ENCODE measurements at regions not wholly inside any gene's neighbourhood (a gene's known extent, or its start where the extent isn't known, plus 50 kb on each side); places are given as distances from the start of the nearest gene placed in this dataset.

- TF ChIP-seq POLR2A (IDR thresholded peaks at IDR 0.05; ENCODE audit: extremely low read depth, insufficient read length) (no peak), MAX (IDR thresholded peaks at IDR 0.05; ENCODE audit: low read depth, low read length) (no peak), MYC (IDR thresholded peaks at IDR 0.05; ENCODE audit: low read depth, low read length) (no peak)
- TF ChIP-seq, protein P1, sequence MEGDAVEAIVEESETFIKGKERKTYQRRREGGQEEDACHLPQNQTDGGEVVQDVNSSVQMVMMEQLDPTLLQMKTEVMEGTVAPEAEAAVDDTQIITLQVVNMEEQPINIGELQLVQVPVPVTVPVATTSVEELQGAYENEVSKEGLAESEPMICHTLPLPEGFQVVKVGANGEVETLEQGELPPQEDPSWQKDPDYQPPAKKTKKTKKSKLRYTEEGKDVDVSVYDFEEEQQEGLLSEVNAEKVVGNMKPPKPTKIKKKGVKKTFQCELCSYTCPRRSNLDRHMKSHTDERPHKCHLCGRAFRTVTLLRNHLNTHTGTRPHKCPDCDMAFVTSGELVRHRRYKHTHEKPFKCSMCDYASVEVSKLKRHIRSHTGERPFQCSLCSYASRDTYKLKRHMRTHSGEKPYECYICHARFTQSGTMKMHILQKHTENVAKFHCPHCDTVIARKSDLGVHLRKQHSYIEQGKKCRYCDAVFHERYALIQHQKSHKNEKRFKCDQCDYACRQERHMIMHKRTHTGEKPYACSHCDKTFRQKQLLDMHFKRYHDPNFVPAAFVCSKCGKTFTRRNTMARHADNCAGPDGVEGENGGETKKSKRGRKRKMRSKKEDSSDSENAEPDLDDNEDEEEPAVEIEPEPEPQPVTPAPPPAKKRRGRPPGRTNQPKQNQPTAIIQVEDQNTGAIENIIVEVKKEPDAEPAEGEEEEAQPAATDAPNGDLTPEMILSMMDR (IDR thresholded peaks at IDR 0.05; ENCODE audit: low read depth, low read length) = no peak
- DNase-seq (ENCODE audit: low read depth) = no peak
- H3K4me3 ChIP-seq (ENCODE audit: low read depth, low read length) = peak overlapping the region; percentile 67
These were observed 114.3 kb upstream of the BTN3A2 start for GRCh38 chr6:26250698-26251044.

GRCh38 chr6:26251354-26252076 lies 113.5 kb upstream of the BTN3A2 start:
- DNase-seq (ENCODE audit: low read depth) = peak; percentile 98
- TF ChIP-seq MAX (IDR thresholded peaks at IDR 0.05; ENCODE audit: low read depth, low read length) = 0 out of 2 replicates have a peak, but pooled peaks have one; percentile 7
- TF ChIP-seq, protein P1 (IDR thresholded peaks at IDR 0.05; ENCODE audit: low read depth, low read length) = no peak
- peak; percentile 92 for TF ChIP-seq POLR2A (IDR thresholded peaks at IDR 0.05; ENCODE audit: extremely low read depth, insufficient read length)
- H3K4me3 ChIP-seq (ENCODE audit: low read depth, low read length) = peak overlapping the region; percentile 67

DNA sequence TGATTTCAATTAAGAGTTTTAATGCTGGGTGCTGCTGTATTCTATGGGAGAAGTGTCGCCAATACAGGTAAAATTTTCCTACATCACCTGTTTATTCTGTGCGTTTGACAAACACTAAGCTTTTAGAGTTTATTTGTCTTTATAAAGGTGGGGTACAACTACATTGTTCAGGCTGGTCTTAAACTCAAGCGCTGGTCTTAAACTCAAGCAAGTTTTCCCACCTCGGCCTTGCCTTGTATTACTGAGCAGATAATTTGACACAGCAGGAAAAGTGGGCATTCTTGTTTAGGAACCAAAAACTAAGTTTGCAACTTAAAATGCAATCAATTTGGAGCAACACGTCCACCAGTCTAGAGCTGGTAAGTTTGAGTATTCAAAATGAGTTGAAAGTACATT lies 112.9 kb upstream of the BTN3A2 start:
- DNase-seq (ENCODE audit: low read depth) = peak; percentile 55
- H3K4me3 ChIP-seq (ENCODE audit: low read depth, low read length) = peak overlapping the region; percentile 67
- TF ChIP-seq, protein P1 (IDR thresholded peaks at IDR 0.05; ENCODE audit: low read depth, low read length) = no peak
- no peak for TF ChIP-seq MAX (IDR thresholded peaks at IDR 0.05; ENCODE audit: low read depth, low read length)
- TF ChIP-seq POLR2A (IDR thresholded peaks at IDR 0.05; ENCODE audit: extremely low read depth, insufficient read length) = no peak
- TF ChIP-seq MYC (IDR thresholded peaks at IDR 0.05; ENCODE audit: low read depth, low read length) = no peak

DNA sequence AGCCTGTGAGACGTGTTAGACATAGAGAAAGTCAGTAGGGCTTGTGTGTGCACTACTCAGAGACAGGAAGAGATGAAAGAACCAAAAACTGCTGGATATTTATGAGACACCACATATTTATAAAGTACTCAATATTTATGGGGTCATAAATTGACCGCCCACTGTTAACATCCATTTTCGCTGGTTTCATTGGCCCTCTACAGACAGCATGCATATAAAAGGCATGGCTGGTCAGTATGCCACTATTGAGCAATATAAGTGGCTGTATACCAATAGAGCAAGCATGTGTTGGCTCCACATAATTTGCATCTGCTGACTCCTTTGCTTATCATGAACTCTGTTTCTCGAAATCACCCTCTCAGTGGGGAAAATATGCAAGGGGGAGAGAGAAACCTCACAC lies 110.3 kb upstream of the BTN3A2 start:
- no peak for TF ChIP-seq MAX (IDR thresholded peaks at IDR 0.05; ENCODE audit: low read depth, low read length)
- TF ChIP-seq MYC (IDR thresholded peaks at IDR 0.05; ENCODE audit: low read depth, low read length) = no peak
- TF ChIP-seq, protein P1 (IDR thresholded peaks at IDR 0.05; ENCODE audit: low read depth, low read length) = no peak
- no peak for TF ChIP-seq POLR2A (IDR thresholded peaks at IDR 0.05; ENCODE audit: extremely low read depth, insufficient read length)
- DNase-seq (ENCODE audit: low read depth) = peak; percentile 46
- H3K4me3 ChIP-seq (ENCODE audit: low read depth, low read length) = no peak overlapping the region

- TF ChIP-seq POLR2A (IDR thresholded peaks at IDR 0.05; ENCODE audit: extremely low read depth, insufficient read length) (no peak), MYC (IDR thresholded peaks at IDR 0.05; ENCODE audit: low read depth, low read length) (no peak), MAX (IDR thresholded peaks at IDR 0.05; ENCODE audit: low read depth, low read length) (no peak)
- H3K4me3 ChIP-seq (ENCODE audit: low read depth, low read length) = no peak overlapping the region
- no peak for DNase-seq (ENCODE audit: low read depth)
These were observed 107.7 kb upstream of the BTN3A2 start for GRCh38 chr6:26257272-26257671.

DNA sequence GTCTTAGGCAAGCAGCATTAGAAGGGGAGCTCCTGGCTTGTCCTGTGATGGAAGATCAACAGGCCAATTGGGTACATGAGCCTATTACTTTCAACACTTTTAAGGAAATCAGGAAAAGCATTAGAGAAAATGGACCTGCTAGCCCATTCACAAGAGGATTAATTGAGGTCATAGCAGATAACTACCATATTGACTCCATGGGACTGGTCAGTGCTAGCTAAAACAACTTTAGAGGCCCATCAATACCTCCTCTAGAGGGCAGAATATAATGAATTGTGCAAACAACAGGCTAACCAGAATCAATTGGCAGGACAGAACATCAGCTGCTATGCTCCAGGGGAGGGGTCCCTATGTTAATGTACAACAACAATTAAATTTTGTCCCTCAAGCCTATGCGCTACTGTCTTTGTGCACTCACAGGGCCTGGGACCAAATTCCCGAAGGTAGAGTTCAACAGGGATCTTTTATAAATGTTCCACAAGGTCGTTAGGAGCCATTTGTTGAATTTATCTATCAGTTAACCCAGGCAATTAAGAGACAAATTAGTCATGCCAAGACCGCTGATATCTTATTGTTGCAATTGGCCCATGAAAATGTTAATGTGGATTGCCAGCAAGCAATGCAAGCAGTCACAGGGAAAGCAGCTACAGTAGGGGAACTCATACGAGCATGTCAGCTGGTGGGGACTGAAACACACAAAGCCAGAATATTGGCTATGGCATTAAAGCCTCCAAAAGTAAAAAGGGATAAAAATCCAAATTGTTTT lies 106.6 kb upstream of the BTN3A2 start:
- TF ChIP-seq, protein P1 (IDR thresholded peaks at IDR 0.05; ENCODE audit: low read depth, low read length) = peak; percentile 22
- TF ChIP-seq POLR2A (IDR thresholded peaks at IDR 0.05; ENCODE audit: extremely low read depth, insufficient read length) (no peak), MAX (IDR thresholded peaks at IDR 0.05; ENCODE audit: low read depth, low read length) (no peak), MYC (IDR thresholded peaks at IDR 0.05; ENCODE audit: low read depth, low read length) (no peak)

More for the DNA sequence above, 106.6 kb upstream of the BTN3A2 start:
- DNase-seq (ENCODE audit: low read depth) = peak; percentile 52
- H3K4me3 ChIP-seq (ENCODE audit: low read depth, low read length) = no peak overlapping the region
